Endothelial cell of umbilical vein (primary cell): ENCODE measurements at regions not wholly inside any gene's neighbourhood (a gene's known extent, or its start where the extent isn't known, plus 50 kb on each side); places are given as distances from the start of the nearest gene placed in this dataset.

ENCODE experiments used
- CTCF ChIP-seq, 2 donors: IDR thresholded peaks; 1 replicate in 1 of 2; 2 replicates in 1 of 2; pipeline ENCODE4 v1.5.1; 2011; ENCODE audit warnings: low read length in 2 of 2, mild to moderate bottlenecking in 2 of 2, moderate library complexity in 2 of 2, control low read depth in 1 of 2, inconsistent platforms in 1 of 2, low read depth in 1 of 2; ENCODE audit not compliant: insufficient read depth in 1 of 2; ENCODE audit errors: extremely low read depth in 1 of 2
- EZH2 ChIP-seq: IDR thresholded peaks from 2 replicates; pipeline ENCODE4 v1.6.1; 2012; ENCODE audit warnings: borderline replicate concordance, low read depth, mild to moderate bottlenecking, moderate library complexity, low read length, inconsistent platforms; ENCODE audit not compliant: severe bottlenecking
- POLR2A ChIP-seq: IDR thresholded peaks from 2 replicates; pipeline ENCODE4 v1.6.1; 2012; ENCODE audit warnings: low read depth, mild to moderate bottlenecking, control low read depth, low read length

GRCh38 chr7:33769930-33770329, 135.4 kb upstream of the BMPER start:
- no peak for TF ChIP-seq CTCF (IDR thresholded peaks at IDR 0.05; ENCODE audit: extremely low read depth in 1 of 2, insufficient read depth in 1 of 2, low read depth in 1 of 2, low read length in 2 of 2)
- TF ChIP-seq EZH2 = no peak
- no peak for TF ChIP-seq POLR2A
